Occipital lobe (tissue), 1 donor: ENCODE measurements at regions not wholly inside any gene's neighbourhood (a gene's known extent, or its start where the extent isn't known, plus 50 kb on each side); places are given as distances from the start of the nearest gene placed in this dataset.

Experiments
- DNase-seq: peaks from one replicate; lab custom pipeline; 2025; lab: John Stamatoyannopoulos, UW

DNA sequence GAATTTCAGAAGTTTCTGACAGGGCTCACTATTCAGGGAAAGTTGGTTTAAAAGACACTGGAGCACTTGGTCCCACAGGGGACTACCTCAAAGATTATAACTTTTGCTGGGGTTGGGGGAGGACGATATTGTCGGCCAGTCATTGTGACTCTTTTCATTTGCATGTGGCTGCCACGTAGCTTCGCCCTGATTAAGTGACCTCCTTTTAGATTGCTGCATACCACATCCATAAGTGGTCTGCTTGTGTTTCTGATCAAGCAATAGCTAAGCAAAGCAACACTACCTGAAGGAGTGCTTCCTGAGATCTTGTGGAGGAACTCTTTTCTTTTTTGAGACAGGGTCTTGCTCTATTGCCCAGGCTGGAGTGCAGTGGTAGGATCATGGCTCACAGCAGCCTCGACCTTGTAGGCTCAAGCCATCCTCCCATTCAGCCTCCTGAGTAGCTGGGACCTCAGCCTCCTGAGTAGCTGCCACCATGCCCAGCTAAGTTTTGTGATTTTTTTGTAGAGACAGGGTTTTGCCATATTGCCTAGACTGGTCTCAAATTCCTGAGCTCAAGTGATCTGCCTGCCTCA is 691.3 kb downstream of the EPM2A start:
- DNase-seq = no peak

DNA sequence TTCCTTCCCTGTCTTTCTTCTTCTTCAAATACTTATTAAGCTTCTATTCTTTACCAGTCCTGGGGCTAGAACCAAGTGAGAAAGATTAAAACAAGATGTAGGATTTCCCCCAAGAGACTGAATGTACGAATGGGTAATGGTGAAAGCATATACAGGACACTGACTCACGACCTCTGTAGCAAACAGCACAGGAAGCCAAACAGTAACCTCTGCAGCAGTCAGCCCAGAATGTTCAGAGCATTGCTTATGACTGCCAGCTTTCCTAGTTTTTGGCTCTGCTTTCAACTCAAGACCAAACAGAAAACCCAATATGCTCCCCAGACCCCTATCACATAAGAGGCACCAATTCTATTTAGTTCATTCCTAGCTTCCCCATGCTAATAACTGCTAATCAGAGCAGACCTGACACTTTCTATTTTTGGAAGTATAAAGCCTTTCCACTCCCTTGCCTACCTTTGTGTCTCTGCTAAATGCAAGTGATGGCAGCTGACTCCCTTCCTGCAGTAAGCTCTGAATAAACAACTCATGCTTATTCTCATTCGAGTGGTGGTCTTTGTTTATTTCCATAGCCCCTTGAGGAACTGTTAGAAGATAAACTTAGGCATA is 690.6 kb downstream of the EPM2A start:
- DNase-seq = no peak

DNA sequence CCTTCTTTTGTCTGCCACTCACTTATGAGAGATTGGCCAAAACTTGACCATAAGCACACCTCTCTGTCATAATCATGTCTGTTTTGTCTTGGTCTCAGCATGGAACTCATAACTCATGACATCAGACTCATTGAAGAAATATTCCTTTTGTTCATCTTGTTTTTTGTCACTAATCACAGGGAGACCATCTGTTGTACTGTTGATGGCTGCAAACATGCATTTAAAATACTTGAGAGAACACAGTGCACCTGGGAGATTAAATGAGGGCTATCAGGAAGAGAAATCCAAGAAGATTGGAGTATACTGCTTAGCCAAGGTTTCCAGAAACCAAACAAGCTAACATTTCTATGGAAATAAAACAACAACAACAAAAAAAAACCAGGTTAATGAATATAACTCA is 689.7 kb downstream of the EPM2A start:
- DNase-seq = no peak

DNA sequence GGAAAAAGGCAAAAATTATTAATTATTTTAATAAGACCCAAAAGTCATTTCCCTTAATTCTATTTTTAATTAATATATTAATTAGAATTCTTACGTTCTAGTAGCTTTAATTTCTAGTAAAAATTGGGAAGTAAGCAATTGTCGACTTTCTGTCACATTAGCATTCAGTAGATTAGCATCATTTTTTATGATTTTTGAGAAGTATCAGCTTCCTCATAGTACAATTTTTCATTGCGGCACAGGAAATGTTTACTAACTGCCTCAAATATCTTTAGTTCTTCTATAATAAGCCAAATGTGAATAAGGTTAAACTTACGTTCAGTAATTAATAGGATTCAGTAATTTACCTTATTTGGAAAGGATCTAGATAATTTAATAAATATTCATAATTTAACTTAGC is 687.4 kb downstream of the EPM2A start:
- DNase-seq = no peak

DNA sequence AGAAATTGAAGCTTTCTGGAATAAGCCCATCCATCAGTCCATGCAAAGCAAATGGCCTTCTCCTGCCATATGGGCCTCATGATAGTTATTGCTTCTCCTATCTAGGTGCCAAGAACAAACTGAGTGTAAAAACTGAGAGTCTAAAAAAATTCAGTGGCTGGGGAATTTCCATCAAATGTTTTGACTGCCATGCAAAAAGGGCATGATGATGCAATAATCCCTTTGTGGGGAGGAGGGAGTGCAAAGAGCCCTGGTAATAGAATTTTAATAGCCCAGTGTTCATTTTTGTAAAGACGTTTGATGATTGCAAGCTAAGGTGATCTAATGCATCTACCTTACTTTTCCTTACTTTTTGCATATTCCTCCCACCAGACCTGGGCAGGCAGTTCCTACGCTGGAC is 683.7 kb downstream of the EPM2A start:
- DNase-seq = no peak

DNA sequence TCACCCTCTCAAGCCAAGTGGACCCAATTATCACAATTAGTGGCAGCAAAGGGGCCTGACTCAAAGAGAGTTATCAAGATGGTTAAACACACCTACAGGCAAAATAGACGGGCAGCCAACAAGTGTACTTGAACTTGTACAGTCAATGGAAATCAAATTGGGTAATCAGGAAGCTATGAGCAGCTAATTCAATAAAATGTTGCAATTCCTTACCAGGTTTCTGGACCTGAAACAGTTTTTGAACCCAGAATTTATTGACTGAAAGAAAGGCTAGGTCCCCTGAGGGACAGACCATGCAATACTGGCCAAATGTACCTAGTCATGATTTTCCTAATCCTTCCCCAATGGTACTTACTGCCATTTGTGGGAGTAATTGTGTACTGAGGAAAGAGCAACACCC is 679.8 kb downstream of the EPM2A start:
- DNase-seq = no peak

DNA sequence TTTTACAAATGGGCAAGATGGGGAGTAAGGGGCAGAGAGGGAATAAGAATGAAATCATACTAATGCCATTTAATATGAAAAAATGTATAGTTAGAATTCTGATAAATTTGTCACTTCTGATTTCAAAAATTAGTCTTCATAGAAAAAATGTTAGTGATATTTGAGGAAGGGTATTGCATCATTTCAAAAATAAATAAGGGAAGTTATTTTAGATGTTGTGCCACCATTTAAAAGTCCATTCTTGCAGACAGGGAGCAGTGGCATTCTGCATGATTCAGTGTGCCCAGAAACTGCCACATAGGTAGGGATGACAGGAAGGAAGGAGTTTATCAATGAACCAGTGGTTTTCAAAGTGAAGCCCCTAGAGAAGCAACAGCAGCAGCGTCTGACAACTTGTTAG is 674.6 kb downstream of the EPM2A start:
- no peak for DNase-seq

DNA sequence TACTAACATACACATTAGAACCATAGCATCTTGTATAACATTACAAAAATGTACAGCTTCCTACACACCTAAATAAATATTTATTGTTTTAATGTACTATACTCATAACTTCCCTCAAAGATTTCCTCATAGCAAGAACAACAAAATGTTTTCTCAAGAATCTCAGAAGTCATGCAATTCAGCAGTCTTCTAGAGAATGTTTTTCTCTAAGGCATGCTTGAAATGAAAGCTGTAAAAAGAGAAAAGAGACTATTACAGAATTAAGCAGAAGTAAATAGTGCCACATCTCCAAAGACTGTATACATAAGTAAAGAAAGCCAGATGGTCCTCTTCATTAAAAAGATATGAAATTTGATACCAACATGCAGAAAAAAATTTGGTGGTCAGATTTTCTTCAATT is 672.2 kb downstream of the EPM2A start:
- DNase-seq = no peak

DNA sequence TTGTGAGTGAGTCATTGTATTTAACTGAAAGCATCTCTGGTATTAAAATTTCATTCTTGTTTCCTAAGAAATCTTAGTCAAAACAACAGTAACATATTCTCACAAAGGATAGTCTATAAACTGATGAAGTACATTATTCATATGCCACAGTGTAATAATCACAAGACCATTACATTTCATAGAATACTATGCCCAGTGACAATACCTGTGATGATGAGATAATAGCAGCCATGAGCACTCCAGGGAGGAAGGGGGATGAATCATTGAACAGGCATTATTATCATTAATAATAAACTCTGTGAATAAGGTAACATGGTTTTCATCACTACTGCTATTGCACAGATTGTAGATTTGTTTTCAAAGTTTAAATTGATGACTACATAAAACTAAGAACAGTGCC is 667.9 kb downstream of the EPM2A start:
- DNase-seq = no peak

DNA sequence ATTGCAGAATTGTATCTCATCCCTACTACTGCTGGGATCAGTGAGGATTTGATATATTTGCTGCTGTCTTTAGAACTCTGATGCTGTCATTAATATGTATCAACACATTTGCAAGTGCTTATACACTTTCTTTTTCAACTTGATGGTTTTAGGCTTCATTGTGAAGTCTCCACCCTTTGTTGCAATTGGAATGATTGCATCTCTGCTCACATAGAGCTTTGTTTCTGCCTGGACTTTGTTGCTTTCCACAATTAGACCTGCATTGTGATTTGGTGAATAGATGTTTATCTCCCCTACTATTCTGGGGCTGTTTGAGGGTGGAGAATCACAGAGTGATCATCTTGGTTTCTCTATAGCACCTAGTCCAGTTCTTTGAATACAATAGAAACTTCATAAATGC is 666.7 kb downstream of the EPM2A start:
- DNase-seq = no peak

DNA sequence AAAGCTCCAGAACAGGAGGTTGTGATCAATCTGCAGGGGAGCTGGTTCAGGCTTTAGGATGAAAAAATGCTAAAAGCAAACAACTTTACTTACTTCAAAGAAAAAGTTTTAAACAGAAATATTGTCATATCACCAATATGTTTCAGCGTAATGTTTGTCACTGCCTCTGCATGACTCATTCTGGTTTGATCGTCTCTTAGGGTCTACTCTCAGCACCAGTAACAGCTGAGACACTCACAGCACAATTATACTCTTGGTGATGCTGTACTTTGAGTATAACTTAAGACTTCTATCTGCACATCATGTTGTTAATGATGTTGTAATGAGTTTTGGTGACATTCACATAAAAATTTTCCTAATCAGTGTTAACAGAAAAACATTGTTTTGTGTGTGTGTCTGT is 665.4 kb downstream of the EPM2A start:
- DNase-seq = no peak

DNA sequence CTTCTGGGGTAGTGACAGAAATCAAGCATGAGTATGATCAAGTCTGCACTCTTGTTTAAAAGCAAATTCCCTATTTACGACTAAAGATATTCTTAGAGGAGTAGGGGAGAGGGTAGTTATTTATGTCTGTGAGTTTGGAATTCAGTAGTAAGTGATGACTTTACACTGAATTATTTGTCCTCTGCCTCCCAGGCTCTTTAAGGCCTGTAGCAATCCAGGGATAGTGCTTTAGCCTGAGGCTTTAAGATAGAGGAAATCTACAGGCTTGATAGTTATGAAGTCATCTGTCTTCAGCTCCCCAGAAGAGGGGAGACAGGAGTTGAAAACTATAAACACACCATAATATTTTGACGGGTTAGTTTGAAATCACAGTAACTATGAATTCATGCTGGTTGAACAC is 664.5 kb downstream of the EPM2A start:
- no peak for DNase-seq

DNA sequence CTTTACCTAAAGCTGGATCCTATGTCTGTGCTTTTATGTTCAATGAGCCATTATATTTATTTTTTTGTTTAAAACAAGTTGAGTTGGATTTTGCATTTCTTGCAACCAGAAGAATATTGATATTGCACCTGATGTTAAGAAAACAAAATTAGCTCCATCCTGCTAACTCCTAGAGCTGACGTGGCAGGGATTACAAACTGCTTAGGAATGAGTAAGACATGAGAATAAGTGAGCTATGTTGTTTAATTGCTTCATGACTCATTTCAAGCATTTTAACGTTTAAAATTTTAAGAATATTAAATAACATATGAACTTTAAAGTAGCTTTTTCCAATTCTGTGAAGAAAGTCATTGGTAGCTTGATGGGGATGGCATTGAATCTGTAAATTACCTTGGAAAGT is 663.5 kb downstream of the EPM2A start:
- DNase-seq = no peak

DNA sequence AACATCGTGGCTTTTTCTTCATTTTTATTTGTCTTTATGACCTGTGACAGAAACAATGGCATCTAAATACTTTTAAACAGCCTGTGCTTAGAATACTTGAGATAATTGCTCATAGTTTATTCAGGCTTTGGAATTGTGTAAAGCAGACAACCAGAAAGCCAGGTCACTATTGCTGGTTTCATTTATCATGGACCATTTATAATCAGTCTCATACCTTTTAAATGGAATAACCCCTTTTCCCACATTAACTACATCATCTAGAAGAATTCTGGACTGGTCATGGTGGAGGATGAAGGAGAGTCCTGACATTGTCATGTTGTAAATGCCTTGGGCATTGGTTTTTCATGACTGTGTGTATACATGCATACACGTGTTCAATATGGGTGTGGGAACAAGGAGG is 661.5 kb downstream of the EPM2A start:
- DNase-seq = no peak

DNA sequence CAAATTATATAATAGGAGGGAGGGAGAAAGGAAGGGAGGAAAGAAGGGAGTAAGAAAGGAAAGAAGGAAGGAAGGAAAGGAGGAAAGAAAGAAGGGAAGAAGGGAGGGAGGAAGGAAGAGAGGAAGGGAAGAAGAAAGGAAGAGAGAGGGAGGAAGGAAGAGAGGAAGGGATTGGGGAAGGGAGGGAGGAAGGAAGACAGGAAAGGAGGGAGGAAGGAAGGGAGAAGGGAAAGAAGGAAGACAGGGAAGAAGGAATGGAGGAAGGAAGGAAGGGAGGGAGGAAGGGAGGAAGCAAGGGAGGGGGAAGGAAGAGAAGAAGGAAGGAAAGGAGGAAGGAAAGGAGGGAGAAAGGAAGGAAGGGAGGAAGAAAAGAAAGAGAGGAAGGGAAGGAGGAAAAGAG is 660.5 kb downstream of the EPM2A start:
- DNase-seq = no peak

DNA sequence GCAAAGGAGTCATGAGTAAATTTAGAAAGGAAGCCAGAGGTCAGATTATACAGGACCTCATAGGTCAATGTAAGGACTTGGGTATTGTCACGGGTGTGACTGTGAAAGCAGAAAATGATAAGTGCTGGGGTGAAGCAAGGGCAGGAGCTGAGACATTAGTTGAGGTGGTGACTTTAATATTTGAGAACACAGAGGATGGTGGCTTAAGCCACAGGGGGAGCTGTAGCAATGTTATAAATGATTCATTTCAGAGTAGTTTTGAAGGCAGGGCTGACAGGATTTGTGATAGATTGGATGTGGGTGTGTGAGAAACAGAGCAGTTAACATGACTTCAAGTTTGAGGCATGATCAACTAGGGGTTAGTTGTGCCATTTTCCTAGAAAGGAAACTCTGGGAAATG is 659.9 kb downstream of the EPM2A start:
- no peak for DNase-seq

DNA sequence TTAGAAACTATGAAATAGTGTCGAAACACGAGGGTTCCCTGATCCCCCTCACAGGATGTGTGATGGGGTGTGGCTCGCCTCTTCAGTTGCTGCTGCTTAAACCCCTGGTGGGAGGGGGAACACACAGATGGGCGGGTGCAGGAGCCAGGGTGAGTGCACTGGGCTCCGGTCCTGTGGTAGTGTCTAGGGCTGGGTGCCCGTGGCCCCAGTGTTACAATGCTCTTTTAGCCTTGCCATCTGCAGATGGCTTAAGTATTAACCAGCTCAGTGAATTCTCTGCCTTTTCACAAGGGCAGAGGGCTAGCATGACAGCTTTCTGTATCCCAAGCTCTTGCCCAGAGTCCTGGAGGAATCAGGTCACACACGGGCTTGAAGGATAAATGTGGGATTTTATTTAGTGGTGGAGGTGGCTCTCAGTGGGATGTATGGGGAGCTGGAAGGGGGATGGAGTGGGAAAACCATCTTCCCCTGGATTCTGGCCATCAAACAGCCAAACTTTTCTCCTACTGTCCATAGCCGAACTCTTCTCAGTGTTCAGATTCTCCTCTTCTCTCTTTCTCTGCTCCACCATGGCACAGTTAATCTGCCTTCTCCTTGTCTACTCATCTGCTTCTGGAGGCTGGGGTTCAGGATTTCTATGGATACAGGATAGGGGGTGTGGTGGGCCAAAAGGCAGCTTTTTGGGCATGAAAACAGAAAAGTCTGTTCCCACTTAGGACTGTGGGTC is 659.0 kb downstream of the EPM2A start:
- no peak for DNase-seq

DNA sequence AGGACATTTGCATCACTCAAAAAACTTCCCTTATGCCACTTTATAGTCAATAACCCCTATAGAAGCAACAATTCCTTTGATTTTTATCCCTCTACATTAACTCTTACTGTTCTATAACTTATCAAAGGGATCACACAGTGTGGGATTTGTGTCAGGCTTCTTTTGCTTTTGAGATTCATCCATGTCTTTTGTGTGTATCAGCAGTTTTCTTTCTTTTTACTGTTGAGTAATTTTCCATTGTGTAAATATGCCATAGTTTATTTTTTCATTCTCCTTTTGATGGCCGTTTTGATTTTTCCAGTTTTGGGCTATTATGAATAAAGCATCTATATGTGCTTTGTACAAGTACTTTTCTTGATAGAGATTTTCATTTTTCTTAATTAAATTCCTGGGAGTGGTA is 657.9 kb downstream of the EPM2A start:
- DNase-seq = no peak

DNA sequence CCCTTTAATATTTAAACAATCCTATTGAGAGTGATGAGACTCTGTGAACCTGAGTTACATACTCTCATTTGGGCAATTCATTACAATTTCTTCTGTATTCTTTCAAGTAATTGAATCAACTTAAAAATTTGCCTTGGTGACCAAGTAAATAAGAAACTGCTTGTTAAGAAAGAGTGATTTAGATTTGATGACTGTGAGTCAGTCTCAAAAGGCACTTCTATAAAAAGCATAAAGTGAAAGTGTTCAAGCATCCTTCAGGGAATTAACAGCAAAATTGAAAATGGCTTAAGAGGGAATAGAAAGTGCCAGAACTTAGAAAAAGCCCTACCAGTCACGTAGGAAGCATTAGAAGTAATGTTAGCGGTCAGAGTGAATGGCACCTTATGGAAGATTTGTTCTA is 654.7 kb downstream of the EPM2A start:
- DNase-seq = no peak

DNA sequence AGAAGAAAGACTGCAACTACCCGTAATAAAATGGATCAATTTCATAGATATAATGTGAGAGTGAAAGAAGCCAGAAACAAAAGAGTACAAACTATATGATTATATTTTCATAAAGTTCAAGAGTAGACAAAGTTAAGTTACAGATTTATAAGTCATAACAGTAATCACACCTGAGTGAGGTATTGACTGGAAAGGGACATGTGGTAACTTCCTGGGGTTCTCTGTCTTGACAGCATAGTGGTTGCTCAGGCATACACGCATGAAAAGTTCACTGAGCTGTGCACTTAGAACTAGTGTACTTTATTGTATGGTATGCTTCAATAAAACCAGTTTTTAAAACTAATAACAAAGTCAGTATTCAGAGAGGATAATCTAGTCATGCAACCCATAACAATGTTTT is 653.6 kb downstream of the EPM2A start:
- DNase-seq = no peak

DNA sequence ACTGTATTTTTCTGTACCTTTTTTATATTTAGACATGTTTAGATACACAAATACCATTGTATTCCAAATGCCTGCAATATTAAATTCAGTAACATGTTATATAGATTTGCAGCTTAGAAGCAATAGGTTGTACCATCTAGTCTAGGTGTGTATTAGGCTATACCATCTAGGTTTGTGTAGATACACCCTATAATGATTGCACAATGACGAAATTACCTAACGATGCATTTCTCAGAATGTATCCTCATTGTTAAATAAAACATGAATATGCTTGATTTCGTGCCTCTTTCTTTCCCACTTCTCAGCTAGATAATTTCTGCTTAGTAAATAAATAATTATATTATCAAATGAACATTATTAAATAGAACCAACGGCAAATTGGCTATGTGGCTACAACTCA is 653.0 kb downstream of the EPM2A start:
- DNase-seq = no peak

DNA sequence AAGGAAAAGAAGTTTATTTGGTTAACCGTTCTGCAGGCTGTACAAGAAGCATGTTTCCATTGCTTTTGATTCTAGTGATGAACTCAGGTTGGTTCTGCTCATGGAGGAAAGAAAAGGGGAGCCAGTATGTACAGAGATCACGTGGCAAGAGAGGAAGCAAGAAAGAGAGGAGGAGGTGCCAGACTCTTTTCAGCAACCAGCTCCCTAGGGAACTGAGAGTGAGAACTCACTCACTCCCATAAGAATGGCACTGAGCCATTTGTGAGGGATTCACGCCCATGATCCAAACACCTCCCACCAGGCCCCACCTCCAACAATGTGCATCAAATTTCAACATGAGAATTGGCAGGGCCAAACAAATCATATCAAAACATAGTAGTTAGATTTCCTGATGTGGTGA is 649.1 kb downstream of the EPM2A start:
- no peak for DNase-seq

DNA sequence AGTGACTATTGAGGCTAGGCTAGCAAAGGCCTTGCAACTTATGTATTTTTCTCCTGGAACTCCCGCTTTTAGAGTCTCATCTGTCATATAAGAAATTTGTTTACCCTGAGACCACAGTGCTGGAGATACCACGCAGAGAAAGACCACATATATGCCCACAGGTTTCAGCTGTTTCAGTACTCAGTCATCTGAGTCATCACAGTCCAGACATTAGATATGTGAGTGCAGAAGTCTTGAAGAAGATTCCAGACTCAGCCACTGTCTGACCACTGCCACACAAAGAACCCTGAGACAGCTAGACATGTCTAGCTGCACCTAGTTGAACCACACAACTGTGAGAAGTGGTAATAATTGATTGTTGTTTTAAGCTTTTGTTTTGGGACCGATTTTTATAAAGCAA is 648.3 kb downstream of the EPM2A start:
- no peak for DNase-seq
